NCI-H187 (cell line): ENCODE measurements at regions not wholly inside any gene's neighbourhood (a gene's known extent, or its start where the extent isn't known, plus 50 kb on each side); places are given as distances from the start of the nearest gene placed in this dataset.

Experiments used
- DNase-seq, 2 experiments: peaks; one replicate each; lab custom pipeline; 2025; lab: John Stamatoyannopoulos, UW

GRCh38 chr5:14017904-14018303 lies 73.4 kb upstream of the DNAH5 start:
- DNase-seq, result no peak

- no peak for DNase-seq
These were observed 72.1 kb upstream of the DNAH5 start for GRCh38 chr5:14016549-14016948.

- peak; percentile 95 for DNase-seq
These were observed 66.9 kb upstream of the DNAH5 start for GRCh38 chr5:14011089-14012020.

- DNase-seq, result no peak
These were observed 65.1 kb upstream of the DNAH5 start for GRCh38 chr5:14009575-14009974.

- DNase-seq, result no peak
These were observed 64.4 kb upstream of the DNAH5 start for GRCh38 chr5:14008819-14009311.

- no peak for DNase-seq
These were observed 62.5 kb upstream of the DNAH5 start for GRCh38 chr5:14006823-14007520.

- no peak for DNase-seq
These were observed 60.3 kb upstream of the DNAH5 start for GRCh38 chr5:14004598-14005394.

GRCh38 chr5:14003936-14004335 lies 59.4 kb upstream of the DNAH5 start:
- DNase-seq, result no peak

GRCh38 chr5:14003513-14003912 lies 59.0 kb upstream of the DNAH5 start:
- DNase-seq, result no peak

GRCh38 chr5:13998254-13998653 lies 53.8 kb upstream of the DNAH5 start:
- no peak for DNase-seq

- no peak for DNase-seq
These were observed 53.0 kb upstream of the DNAH5 start for GRCh38 chr5:13997514-13997913.

- DNase-seq, result peak; percentile 32 to 66
These were observed 50.2 kb upstream of the DNAH5 start for GRCh38 chr5:13994621-13995253.
